HT-29 (cell line): ENCODE measurements at regions not wholly inside any gene's neighbourhood (a gene's known extent, or its start where the extent isn't known, plus 50 kb on each side); places are given as distances from the start of the nearest gene placed in this dataset.
"Not testable (repeated sequence)": the region's sequence is repeated elsewhere in the genome, so short reads cannot be mapped to it uniquely, and the experiment has no call there.

Experiments
- DNase-seq: peaks from one replicate; pipeline ENCODE4 v3.0.0-alpha.2; 2015; ENCODE audit warnings: low spot score

GRCh38 chr3:103470498-103470897 is 1035.7 kb downstream of the ZPLD1 start:
- no peak for DNase-seq

- DNase-seq: no peak
These were observed 1059.2 kb downstream of the ZPLD1 start for GRCh38 chr3:103494011-103494410.

GRCh38 chr3:103494512-103494911 is 1059.7 kb downstream of the ZPLD1 start:
- DNase-seq: no peak

DNA sequence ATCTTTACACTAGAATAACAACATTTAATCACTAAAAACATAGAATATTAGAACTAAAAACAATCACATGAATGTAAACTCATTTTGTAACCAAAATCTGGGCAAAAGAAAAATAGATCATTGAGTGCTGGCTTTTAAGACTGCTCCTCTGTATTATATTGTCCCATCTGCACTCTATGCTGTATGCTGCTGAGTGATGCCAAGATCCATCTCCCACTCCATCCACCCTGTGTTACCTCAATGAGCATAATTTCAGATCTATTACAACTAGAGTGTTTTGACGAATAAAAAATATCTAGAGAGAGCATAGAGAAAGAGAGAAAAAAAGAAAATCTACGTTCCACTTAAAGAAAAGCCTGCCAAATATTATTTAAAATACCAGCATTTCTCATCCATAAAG is 1060.4 kb downstream of the ZPLD1 start:
- DNase-seq: no peak

DNA sequence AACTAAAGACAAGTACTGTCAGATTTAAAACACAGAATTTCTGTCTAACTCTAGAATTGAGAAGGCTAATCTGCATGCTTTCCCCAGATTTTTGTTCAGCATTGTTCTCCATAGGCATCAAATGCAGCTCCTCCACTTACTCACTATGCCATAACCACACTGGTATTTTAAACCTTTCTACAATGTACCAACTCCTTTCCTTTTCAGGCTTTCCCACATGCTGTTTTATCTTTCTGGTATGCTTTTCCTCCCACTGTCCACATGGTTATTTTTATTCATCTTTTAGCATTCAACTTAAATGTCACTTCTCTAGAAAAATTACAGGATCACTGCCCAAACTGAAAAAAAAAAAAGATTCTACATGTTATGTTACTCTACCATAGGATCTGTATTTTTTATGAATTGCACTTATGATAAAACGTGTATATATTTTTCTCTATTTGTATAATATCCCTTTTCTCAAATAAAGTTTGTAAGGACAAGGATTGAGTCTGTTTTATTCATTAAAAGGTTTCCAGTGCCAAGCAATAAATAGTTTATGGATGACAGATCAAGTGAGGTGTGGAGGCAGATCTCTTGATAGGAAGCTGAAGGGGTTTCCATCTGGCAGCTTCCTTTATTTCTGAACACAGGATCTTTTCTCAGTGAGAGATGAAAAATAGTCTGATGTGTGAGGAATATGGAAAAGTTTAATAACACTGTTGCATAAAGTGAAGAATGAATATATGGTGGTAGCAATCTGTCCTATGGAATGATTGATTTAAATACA is 1064.5 kb downstream of the ZPLD1 start:
- no peak for DNase-seq

GRCh38 chr3:103499967-103500366 is 1065.2 kb downstream of the ZPLD1 start:
- no peak for DNase-seq

- DNase-seq: no peak
These were observed 1075.9 kb downstream of the ZPLD1 start for GRCh38 chr3:103510760-103511159.

DNA sequence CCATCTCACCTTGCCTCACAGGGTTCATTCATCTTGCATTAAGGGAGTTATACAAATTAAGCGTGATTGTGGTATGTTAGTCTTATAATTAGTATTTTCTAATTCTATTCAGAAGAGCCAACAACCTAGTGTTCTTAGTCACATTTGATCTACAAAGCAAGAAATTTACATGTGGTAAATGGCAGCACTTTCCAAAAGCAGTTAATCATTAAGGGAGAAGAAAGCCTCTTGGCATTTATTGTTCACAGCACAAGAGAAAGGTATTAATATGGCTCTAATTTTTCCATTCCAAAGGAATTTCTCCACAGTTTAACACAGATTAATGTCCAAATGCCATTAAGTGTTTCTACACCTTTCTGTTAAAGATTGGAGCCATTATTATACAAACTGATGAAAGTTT is 1077.1 kb downstream of the ZPLD1 start:
- no peak for DNase-seq

DNA sequence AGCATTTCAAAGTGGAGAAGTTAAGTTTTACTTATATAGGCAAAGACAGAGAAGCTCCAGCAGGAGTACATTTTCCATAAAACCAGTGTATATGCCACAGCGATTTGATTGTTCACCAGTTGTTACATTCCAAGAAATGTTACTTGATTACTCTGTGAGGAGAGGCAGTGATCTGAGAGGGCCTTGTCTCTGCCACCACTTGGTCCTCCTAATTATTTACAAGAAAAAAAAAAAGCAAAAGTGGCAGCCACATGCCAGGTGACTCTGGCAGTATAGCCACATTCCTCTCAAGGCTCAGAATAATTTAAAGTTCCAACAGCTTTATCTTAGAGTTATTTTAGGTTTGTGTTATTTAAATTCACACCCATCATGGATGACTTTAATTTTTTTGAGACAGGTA is 1077.8 kb downstream of the ZPLD1 start:
- no peak for DNase-seq

DNA sequence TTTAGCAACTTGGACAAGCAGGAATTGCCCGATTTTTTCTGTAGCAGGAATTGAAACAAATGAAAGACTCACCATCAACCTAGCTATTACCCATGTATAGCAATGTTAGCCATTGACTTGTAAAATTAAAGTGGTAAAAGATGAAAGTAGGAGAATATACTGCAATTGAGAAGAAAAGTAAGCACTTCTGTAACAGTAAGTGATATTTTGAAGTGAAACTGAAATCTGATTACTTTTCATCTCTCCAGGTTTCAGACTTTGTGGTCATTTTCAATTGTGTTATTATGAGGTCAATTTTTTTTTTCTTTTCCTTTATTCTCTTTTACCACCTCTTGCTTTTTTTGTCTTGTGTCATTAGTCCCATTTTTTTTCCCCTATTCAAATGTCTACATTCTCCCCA is 1078.2 kb downstream of the ZPLD1 start:
- no peak for DNase-seq

- no peak for DNase-seq
These were observed 1080.3 kb downstream of the ZPLD1 start for GRCh38 chr3:103515116-103515515.

- no peak for DNase-seq
These were observed 1082.1 kb downstream of the ZPLD1 start for GRCh38 chr3:103516950-103517349.

- DNase-seq: not testable (repeated sequence)
These were observed 1096.5 kb downstream of the ZPLD1 start for GRCh38 chr3:103531327-103531726.

GRCh38 chr3:103532986-103533385 is 1098.2 kb downstream of the ZPLD1 start:
- no peak for DNase-seq

DNA sequence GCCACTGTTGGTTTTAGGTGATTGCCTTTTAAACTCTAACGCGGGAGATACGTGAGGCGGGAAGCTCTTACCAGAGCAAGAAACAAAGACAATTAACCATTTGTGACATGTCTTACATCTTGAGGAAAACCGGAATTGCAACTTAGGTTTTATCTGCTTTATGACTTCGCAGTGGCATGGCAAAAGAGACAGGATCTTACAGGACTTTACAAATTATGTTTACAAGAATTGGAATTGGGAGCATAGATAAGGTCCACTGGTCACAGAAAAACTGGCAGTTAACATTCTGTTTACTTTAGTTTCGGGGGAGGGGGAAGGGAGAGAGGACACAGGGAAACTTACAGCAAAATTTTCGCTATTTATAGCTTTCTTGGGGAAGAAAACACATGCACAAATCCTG is 1119.6 kb downstream of the ZPLD1 start:
- no peak for DNase-seq

GRCh38 chr3:103564116-103564515 is 1129.3 kb downstream of the ZPLD1 start:
- DNase-seq: not testable (repeated sequence)

- no peak for DNase-seq
These were observed 1151.0 kb downstream of the ZPLD1 start for GRCh38 chr3:103585809-103586208.

DNA sequence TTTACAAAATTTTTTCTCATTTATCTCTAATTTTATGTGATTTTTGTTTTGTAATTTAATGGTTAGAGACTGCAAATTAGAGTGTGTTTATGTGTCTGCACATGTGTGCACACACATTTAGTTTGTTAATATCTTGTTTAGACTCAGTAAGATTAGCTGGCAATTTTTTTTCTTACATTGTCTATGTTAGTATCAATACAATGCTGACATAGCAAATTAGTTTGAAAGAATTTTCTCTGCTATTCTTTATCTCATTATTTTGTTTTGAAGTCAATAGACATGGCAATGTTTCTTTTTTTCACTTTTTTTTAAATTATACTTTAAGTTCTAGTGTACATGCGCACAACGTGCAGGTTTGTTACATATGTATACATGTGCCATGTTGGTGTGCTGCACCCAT is 1155.0 kb downstream of the ZPLD1 start:
- DNase-seq: no peak

- no peak for DNase-seq
These were observed 1166.0 kb downstream of the ZPLD1 start for GRCh38 chr3:103600844-103601243.

DNA sequence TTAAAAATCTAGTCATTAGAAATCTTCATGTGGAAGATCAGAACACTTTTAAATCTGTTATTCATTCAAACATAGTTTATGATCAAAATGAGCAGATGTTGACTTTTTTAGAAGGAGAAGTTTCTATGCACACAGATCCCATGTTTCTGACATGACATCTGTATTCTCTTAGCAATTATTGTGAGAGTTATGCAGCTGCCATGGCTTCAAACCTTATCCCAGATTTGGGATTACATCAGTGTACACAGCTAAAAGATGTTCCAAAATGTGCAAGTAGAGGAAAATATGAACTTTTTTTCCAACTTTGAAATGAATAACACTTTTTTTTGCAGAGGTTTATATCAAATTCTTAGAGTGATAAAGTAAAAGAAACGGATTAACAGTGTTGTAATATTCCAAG is 1166.9 kb downstream of the ZPLD1 start:
- no peak for DNase-seq

DNA sequence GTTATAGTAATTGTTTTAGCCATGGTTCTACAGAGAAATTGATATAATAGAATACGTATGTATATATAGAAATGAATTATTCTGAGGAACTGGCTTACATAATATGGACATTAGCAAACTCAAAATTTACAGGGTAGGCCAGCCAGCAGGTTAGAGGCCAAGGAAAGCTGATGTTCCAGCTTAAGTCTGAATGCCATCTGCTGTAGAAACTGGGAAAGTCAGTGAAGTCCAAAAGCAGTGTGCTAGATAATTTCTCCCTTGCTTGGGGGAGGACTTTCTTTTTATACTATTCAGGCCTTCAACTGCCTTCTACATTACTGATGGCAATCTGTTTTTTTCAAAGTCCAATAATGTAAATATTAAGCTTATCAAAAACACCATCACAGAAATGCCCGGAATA is 1174.7 kb downstream of the ZPLD1 start:
- DNase-seq: no peak

GRCh38 chr3:103613397-103614156 is 1178.8 kb downstream of the ZPLD1 start:
- DNase-seq: no peak

- DNase-seq: no peak
These were observed 1179.9 kb downstream of the ZPLD1 start for GRCh38 chr3:103614719-103615118.
